Stimulated activated naive B cell treated with anti-CD40 and anti-IgM and Interleukin-4, amounts not matched to agents 10 μg/mL and 1 μg/mL and 100 μg/mL, for 72 hours (primary cell): ENCODE measurements at regions not wholly inside any gene's neighbourhood (a gene's known extent, or its start where the extent isn't known, plus 50 kb on each side); places are given as distances from the start of the nearest gene placed in this dataset.

Experiments used
- ATAC-seq, 2 donors: fragments of 150-1000 bp; cut with Tn5 transposase; replicated peaks; 2 replicates each; pipeline ENCODE4 v1.10.0; 2021; ENCODE audit warnings: moderate library complexity in 1 of 2
- DNase-seq: peaks from one replicate; pipeline ENCODE4 v3.0.0; 2021
- H3K27ac Mint-ChIP-seq: one replicate; pipeline ENCODE4 v1.8.0; 2022; ENCODE audit warnings: mild to moderate bottlenecking, mixed read lengths
- H3K27me3 Mint-ChIP-seq, 2 donors: one replicate each; pipeline ENCODE4 v1.8.0; 2022; ENCODE audit warnings: mixed read lengths in 2 of 2
- H3K36me3 Mint-ChIP-seq, 2 donors: one replicate each; pipeline ENCODE4 v1.8.0; 2022; ENCODE audit warnings: mixed read lengths in 2 of 2, mild to moderate bottlenecking in 1 of 2
- H3K4me1 Mint-ChIP-seq, 2 donors: one replicate each; pipeline ENCODE4 v1.8.0; 2022; ENCODE audit warnings: mixed read lengths in 2 of 2, mild to moderate bottlenecking in 1 of 2
- H3K4me3 Mint-ChIP-seq, 2 donors: one replicate each; pipeline ENCODE4 v1.8.0; 2022; ENCODE audit warnings: mild to moderate bottlenecking in 2 of 2, mixed read lengths in 2 of 2, moderate library complexity in 1 of 2
- H3K9me3 Mint-ChIP-seq, 2 donors: one replicate each; pipeline ENCODE4 v1.8.0; 2022; ENCODE audit warnings: mixed read lengths in 2 of 2, mild to moderate bottlenecking in 1 of 2

DNA sequence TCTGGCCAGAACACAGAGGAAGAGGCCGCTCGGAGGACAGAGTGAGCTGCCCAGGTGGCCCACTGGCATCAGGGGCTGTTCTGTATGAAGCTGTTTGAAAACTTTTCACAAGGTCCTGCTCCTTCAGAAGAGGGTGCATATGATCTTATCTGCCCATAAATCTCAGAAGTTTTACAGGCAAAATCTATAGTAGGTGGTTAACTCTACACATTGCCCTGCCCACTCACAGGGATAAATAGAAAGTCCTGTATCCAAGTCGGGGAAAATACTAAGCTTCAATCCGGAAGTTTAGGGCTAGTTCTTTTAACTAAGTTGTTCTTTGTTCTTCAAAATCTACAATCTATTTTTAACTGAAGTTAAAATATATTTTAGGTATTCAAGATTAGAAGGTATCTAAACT, 233.7 kb downstream of the FOXA2 start:
- Mint-ChIP-seq H3K9me3 (peaks cover 0 to 2% of the 10 kb centered on the region in 2 donors), H3K27me3 (peaks cover 0 to 9% of the 10 kb centered on the region in 2 donors), H3K36me3 (no peaks in the 10 kb centered on the region), H3K4me3 (no peak overlapping the region), H3K27ac (no peak overlapping the region), H3K4me1 (peaks cover 5 to 11% of the 10 kb centered on the region in 2 donors)
- DNase-seq (no peak), ATAC-seq (no peak)

DNA sequence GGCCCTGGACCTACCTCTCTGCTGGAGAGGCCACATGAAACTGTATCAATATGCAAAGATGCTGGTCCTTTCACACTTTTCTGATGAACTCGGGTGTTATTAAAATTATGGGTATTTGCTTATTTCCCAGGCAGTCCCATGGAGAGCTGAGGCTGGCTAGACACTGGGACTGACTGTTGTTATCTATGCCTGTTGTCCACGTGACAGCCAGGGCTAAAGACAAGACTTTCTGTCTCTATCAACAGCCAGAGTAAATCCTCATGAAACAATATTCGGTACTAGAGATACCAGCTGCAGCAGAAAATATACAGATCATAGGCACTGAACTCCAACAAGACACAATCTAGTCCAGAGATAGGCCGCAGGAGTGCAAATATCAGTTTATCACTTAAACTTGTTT, 236.4 kb downstream of the FOXA2 start:
- Mint-ChIP-seq H3K4me3 (no peak overlapping the region), H3K27ac (no peak overlapping the region), H3K4me1 (peaks cover 5 to 11% of the 10 kb centered on the region in 2 donors), H3K36me3 (no peaks in the 10 kb centered on the region), H3K9me3 (no peaks in the 10 kb centered on the region), H3K27me3 (peaks cover 0 to 9% of the 10 kb centered on the region in 2 donors)
- ATAC-seq: no peak
- DNase-seq: no peak

- Mint-ChIP-seq H3K9me3 (no peaks in the 10 kb centered on the region), H3K27ac (no peak overlapping the region)
- peak; percentile 90 to 93 for ATAC-seq
Measured at GRCh38 chr20:22346716-22347115, 237.7 kb downstream of the FOXA2 start.

DNA sequence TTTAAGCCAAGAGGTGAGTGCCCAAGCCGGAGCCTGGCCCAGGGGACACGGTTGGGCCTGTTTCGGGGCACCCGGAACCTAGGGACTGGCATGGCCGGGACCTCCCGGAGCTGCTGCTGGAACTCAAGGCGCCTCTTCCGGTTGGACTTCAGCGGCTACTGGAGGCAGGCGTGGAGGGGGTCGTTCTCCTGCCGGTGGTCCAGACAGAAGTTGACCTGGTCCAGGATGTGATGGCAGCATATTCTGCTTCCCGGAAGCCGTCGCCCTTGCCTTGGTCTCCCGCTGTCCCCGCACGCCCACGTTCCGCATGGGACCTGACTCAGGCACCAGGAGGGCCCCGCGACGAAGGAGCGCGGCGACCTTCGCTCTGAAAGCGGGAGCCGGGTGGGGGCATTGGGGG, 240.8 kb downstream of the FOXA2 start:
- no peak for DNase-seq
- no peaks in the 10 kb centered on the region for H3K9me3 Mint-ChIP-seq
- no peak overlapping the region for H3K4me3 Mint-ChIP-seq
- peaks cover 5 to 17% of the 10 kb centered on the region in 2 donors for H3K4me1 Mint-ChIP-seq
- peaks cover 12 to 17% of the 10 kb centered on the region in 2 donors for H3K27me3 Mint-ChIP-seq
- H3K36me3 Mint-ChIP-seq: no peaks in the 10 kb centered on the region
- ATAC-seq: no peak
- H3K27ac Mint-ChIP-seq: no peak overlapping the region

More at GRCh38 chr20:22346716-22347115, 237.7 kb downstream of the FOXA2 start:
- Mint-ChIP-seq H3K27me3 (peaks cover 0 to 6% of the 10 kb centered on the region in 2 donors), H3K36me3 (no peaks in the 10 kb centered on the region), H3K4me3 (no peak overlapping the region), H3K4me1 (peaks cover 5 to 11% of the 10 kb centered on the region in 2 donors)
- DNase-seq: no peak

DNA sequence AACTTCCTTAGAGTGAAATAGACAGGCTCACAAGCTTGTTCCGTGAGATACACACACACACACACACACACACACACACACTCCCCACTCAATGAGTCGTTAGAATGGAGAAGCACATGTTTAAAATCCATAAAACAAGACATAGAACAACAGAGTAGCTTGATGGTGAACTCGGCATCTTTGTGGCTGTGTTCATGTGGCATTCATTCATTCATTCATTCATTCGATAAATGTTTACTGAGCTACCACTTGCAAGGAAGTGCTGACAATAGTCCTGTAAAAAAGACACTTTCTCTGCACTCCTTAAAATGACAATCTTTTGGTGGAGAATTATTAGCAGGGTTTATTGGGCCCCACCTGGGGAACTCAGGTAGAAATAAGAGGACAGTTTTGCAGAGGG, 242.0 kb downstream of the FOXA2 start:
- H3K27me3 Mint-ChIP-seq: peaks cover 16 to 26% of the 10 kb centered on the region in 2 donors
- H3K36me3 Mint-ChIP-seq: no peaks in the 10 kb centered on the region
- H3K4me1 Mint-ChIP-seq: peaks cover 5 to 17% of the 10 kb centered on the region in 2 donors
- H3K4me3 Mint-ChIP-seq: no peak overlapping the region
- no peak for DNase-seq
- no peak for ATAC-seq
- H3K27ac Mint-ChIP-seq: no peak overlapping the region
- H3K9me3 Mint-ChIP-seq: no peaks in the 10 kb centered on the region

- DNase-seq (no peak), ATAC-seq (no peak)
- Mint-ChIP-seq H3K9me3 (no peaks in the 10 kb centered on the region), H3K36me3 (no peaks in the 10 kb centered on the region), H3K27ac (no peak overlapping the region), H3K27me3 (peaks cover 14 to 32% of the 10 kb centered on the region in 2 donors), H3K4me3 (no peak overlapping the region), H3K4me1 (peaks cover 1 to 10% of the 10 kb centered on the region in 2 donors)
Measured at GRCh38 chr20:22341508-22341907, 242.9 kb downstream of the FOXA2 start.

- no peak overlapping the region for H3K27ac Mint-ChIP-seq
- H3K4me3 Mint-ChIP-seq: no peak overlapping the region
- DNase-seq: no peak
- peaks cover 11 to 32% of the 10 kb centered on the region in 2 donors for H3K27me3 Mint-ChIP-seq
- no peaks in the 10 kb centered on the region for H3K9me3 Mint-ChIP-seq
- H3K36me3 Mint-ChIP-seq: no peaks in the 10 kb centered on the region
- peaks cover 0 to 5% of the 10 kb centered on the region in 2 donors for H3K4me1 Mint-ChIP-seq
- no peak for ATAC-seq
Measured at GRCh38 chr20:22339946-22340345, 244.4 kb downstream of the FOXA2 start.

DNA sequence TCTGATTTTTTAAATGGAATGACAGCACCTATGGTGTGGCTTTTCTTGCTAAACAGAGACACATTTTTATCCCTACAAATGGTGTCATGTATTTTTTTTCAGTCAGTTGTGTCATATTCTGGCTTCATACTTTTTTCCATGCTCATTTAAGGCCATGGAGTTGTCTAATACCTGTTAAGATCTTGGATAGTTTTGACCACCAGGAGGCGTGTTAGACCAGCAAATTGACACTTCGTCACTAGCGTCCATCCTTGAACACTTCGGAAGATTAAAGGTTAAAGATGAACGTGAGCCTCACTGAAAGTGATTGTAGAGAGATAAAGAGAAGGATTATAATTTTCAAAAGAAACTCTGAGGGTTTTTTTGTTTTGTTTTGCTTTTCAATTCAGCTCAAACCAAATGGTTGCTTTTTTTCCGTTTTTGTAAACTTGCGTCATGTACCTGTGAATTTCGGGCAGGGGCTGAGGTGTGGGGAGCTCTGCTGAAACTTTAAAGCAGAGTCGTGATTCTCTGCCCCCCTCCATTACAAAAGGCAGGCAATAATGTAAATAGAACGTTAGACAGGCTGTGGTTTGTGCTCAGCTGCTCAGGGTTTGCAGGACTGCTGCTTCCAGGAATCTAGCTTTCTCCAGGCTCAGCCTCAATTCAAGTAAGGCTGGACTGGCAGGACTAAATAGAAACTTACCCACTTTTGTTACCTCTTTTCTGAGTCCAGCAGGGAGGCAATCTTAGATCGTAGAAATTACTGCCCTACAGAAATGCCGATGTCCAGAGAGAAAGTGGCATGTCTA, 245.1 kb downstream of the FOXA2 start:
- DNase-seq: peak; percentile 24
- peak; percentile 68 to 82 for ATAC-seq
- Mint-ChIP-seq H3K27me3 (peaks cover 11 to 32% of the 10 kb centered on the region in 2 donors), H3K36me3 (no peaks in the 10 kb centered on the region), H3K27ac (no peak overlapping the region), H3K9me3 (no peaks in the 10 kb centered on the region), H3K4me3 (no peak overlapping the region), H3K4me1 (peaks cover 0 to 5% of the 10 kb centered on the region in 2 donors)

- Mint-ChIP-seq H3K4me3 (no peak overlapping the region), H3K4me1 (peaks cover 0 to 5% of the 10 kb centered on the region in 2 donors), H3K27me3 (peaks cover 16 to 38% of the 10 kb centered on the region in 2 donors), H3K36me3 (no peaks in the 10 kb centered on the region), H3K9me3 (no peaks in the 10 kb centered on the region), H3K27ac (no peak overlapping the region)
- ATAC-seq (no peak), DNase-seq (no peak)
Measured at GRCh38 chr20:22338140-22338708, 246.1 kb downstream of the FOXA2 start.

GRCh38 chr20:22335210-22335609, 249.2 kb downstream of the FOXA2 start:
- H3K27me3 Mint-ChIP-seq: peaks cover 40 to 60% of the 10 kb centered on the region in 2 donors
- no peak overlapping the region for H3K27ac Mint-ChIP-seq
- no peak overlapping the region for H3K4me3 Mint-ChIP-seq
- DNase-seq: no peak
- H3K4me1 Mint-ChIP-seq: peaks cover 0 to 5% of the 10 kb centered on the region in 2 donors
- ATAC-seq: no peak
- H3K9me3 Mint-ChIP-seq: no peaks in the 10 kb centered on the region
- no peaks in the 10 kb centered on the region for H3K36me3 Mint-ChIP-seq

GRCh38 chr20:22333885-22334545, 250.4 kb downstream of the FOXA2 start:
- peaks cover 38 to 55% of the 10 kb centered on the region in 2 donors for H3K27me3 Mint-ChIP-seq
- ATAC-seq (peak; percentile 70 to 72), DNase-seq (peak; percentile 14)
- no peak overlapping the region for H3K4me3 Mint-ChIP-seq
- H3K27ac Mint-ChIP-seq: no peak overlapping the region
- no peaks in the 10 kb centered on the region for H3K4me1 Mint-ChIP-seq
- H3K9me3 Mint-ChIP-seq: no peaks in the 10 kb centered on the region
- H3K36me3 Mint-ChIP-seq: no peaks in the 10 kb centered on the region

- peaks cover 0 to 2% of the 10 kb centered on the region in 2 donors for H3K9me3 Mint-ChIP-seq
Measured at GRCh38 chr20:22324505-22324904, 259.9 kb downstream of the FOXA2 start.

DNA sequence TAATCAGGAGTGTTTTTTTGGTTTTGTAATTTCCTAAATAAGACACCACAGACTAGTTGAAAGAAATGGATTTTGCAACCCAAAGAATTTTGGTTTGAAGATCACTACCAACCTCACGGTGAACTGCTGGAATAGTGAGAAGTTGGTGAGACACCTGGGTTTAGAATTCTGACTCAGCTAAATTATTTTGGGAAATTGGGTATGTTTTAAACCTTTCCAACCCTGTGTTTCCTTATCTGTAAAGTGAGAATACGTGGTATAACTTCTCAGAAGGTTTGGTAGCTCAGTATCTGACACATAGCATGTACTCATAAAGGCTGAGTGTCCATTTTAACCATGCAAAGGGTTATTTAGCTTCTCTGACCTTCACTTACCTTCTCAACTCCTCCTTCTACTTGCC, 261.9 kb downstream of the FOXA2 start:
- H3K4me1 Mint-ChIP-seq: no peaks in the 10 kb centered on the region
- no peak overlapping the region for H3K4me3 Mint-ChIP-seq
- peaks cover 25 to 30% of the 10 kb centered on the region in 2 donors for H3K27me3 Mint-ChIP-seq
- ATAC-seq: no peak
- no peaks in the 10 kb centered on the region for H3K9me3 Mint-ChIP-seq
- no peak for DNase-seq
- H3K36me3 Mint-ChIP-seq: no peaks in the 10 kb centered on the region
- H3K27ac Mint-ChIP-seq: no peak overlapping the region

More at GRCh38 chr20:22324505-22324904, 259.9 kb downstream of the FOXA2 start:
- DNase-seq (no peak), ATAC-seq (no peak)
- no peak overlapping the region for H3K4me3 Mint-ChIP-seq
- H3K36me3 Mint-ChIP-seq: no peaks in the 10 kb centered on the region
- no peak overlapping the region for H3K27ac Mint-ChIP-seq
- H3K27me3 Mint-ChIP-seq: peaks cover 14 to 17% of the 10 kb centered on the region in 2 donors
- H3K4me1 Mint-ChIP-seq: no peaks in the 10 kb centered on the region

- Mint-ChIP-seq H3K9me3 (no peaks in the 10 kb centered on the region), H3K36me3 (no peaks in the 10 kb centered on the region), H3K27ac (no peak overlapping the region), H3K4me1 (no peaks in the 10 kb centered on the region), H3K27me3 (peaks cover 25 to 29% of the 10 kb centered on the region in 2 donors), H3K4me3 (no peak overlapping the region)
- ATAC-seq (no peak), DNase-seq (no peak)
Measured at GRCh38 chr20:22321191-22321590, 263.2 kb downstream of the FOXA2 start.
